Lower lobe of right lung (tissue), 2 donors: ENCODE measurements at regions not wholly inside any gene's neighbourhood (a gene's known extent, or its start where the extent isn't known, plus 50 kb on each side); places are given as distances from the start of the nearest gene placed in this dataset.
A peak's percentile ranks its signal among the peaks of the same experiment; 100 is the strongest.

Experiments used
- ATAC-seq, 2 donors: fragments of 200-7000 bp; cut with Tn5 transposase; one replicate each; pipeline ENCODE4 v1.9.1; 2020 to 2022; ENCODE audit warnings: mild to moderate bottlenecking in 2 of 2, moderate library complexity in 2 of 2
- DNase-seq: peaks from one replicate; pipeline ENCODE4 v3.0.0-alpha.2; 2020
- H3K27ac ChIP-seq: fragments of 200-600 bp; one replicate; pipeline ENCODE4 v1.8.0; 2022
- H3K27me3 ChIP-seq: fragments of 200-600 bp; one replicate; pipeline ENCODE4 v1.8.0; 2022; ENCODE audit warnings: low read depth
- H3K36me3 ChIP-seq: fragments of 200-600 bp; one replicate; pipeline ENCODE4 v1.8.0; 2022; ENCODE audit warnings: mild to moderate bottlenecking
- H3K4me1 ChIP-seq: fragments of 200-600 bp; one replicate; pipeline ENCODE4 v1.8.0; 2022
- H3K4me3 ChIP-seq: fragments of 200-600 bp; one replicate; pipeline ENCODE4 v1.8.0; 2022; ENCODE audit warnings: mild to moderate bottlenecking
- H3K9me3 ChIP-seq: fragments of 200-600 bp; one replicate; pipeline ENCODE4 v1.8.0; 2022
- CTCF ChIP-seq: fragments of 200-600 bp; IDR thresholded peaks from one replicate; pipeline ENCODE4 v1.8.0; 2022; ENCODE audit warnings: antibody characterized with exemption, mild to moderate bottlenecking
- intact Hi-C: fragments of 100-400 bp; cut with DNase I; formaldehyde crosslinking; loops from one replicate; pipeline ENCODE4 v1.11.0; 2022
- donor health status: DM: no; HTN: yes; CAD: no; lungs with severe emphysema.

DNA sequence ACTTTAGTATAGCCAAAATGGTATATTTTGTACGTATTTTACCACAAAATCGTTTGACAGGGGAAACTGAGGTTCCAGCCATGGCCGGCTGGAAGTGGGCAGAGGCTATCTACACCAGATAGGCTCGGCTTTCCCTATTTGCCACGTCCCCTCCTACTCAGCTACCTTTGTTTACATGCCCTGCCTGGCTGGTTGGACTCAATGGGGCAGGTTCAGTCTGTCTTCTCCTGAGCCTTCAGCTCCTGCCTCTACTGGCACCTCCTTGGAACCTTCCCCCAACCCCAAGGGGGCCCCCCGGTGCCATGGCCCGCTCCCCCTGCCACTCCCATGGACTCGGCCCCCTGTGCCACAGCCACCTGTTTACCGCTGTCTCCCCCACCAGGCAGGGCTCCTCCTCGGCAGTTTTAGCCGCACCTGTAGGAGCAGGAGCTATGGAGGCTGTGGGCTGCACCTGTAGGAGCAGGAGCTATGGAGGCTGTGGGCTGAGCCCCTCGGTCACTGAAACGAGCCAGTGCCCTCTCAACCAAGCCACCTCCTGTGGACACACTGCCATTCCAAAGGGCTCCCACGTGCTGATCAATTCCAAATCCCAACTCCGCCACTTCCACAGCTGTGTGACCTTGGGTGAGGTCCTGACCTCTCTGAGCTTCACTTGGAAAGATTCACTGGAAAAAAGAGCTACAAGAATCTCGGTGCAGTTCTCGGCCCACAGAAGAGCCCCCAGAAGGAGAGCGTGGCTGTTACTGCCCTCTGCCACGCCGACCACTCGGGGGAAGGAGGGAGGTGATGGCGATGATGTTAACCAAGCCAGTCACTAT is 62.2 kb downstream of the NCOR2 start:
- Histone ChIP-seq H3K4me3 (no peak overlapping the region), H3K27ac (peak overlapping the region; percentile 77), H3K27me3 (no peaks in the 10 kb centered on the region), H3K4me1 (peaks cover 89% of the 10 kb centered on the region), H3K9me3 (no peaks in the 10 kb centered on the region), H3K36me3 (no peaks in the 10 kb centered on the region)
- no peak for ATAC-seq
- no peak for TF ChIP-seq CTCF
- no peak for DNase-seq
- intact Hi-C loops: no loop called here

- Histone ChIP-seq H3K4me1 (peaks cover 89% of the 10 kb centered on the region), H3K36me3 (no peaks in the 10 kb centered on the region), H3K4me3 (no peak overlapping the region), H3K27me3 (no peaks in the 10 kb centered on the region), H3K27ac (no peak overlapping the region), H3K9me3 (no peaks in the 10 kb centered on the region)
- intact Hi-C loops: no loop called here
- no peak for TF ChIP-seq CTCF
- DNase-seq: no peak
- no peak for ATAC-seq
Observed at GRCh38 chr12:124504273-124505000, 63.0 kb downstream of the NCOR2 start.

- H3K27me3 ChIP-seq: no peaks in the 10 kb centered on the region
- no peak for ATAC-seq
- H3K36me3 ChIP-seq: no peaks in the 10 kb centered on the region
- intact Hi-C loops: no loop called here
- no peak overlapping the region for H3K4me3 ChIP-seq
- no peak overlapping the region for H3K27ac ChIP-seq
- peaks cover 89% of the 10 kb centered on the region for H3K4me1 ChIP-seq
- no peak for TF ChIP-seq CTCF
- no peak for DNase-seq
- H3K9me3 ChIP-seq: no peaks in the 10 kb centered on the region
Observed at GRCh38 chr12:124503305-124503704, 64.1 kb downstream of the NCOR2 start.

GRCh38 chr12:124502379-124502778 is 65.0 kb downstream of the NCOR2 start:
- intact Hi-C loops: no loop called here
- Histone ChIP-seq H3K9me3 (no peaks in the 10 kb centered on the region), H3K27ac (no peak overlapping the region), H3K36me3 (no peaks in the 10 kb centered on the region), H3K4me3 (no peak overlapping the region), H3K4me1 (peaks cover 89% of the 10 kb centered on the region), H3K27me3 (no peaks in the 10 kb centered on the region)
- no peak for ATAC-seq
- TF ChIP-seq CTCF: no peak
- DNase-seq: no peak

DNA sequence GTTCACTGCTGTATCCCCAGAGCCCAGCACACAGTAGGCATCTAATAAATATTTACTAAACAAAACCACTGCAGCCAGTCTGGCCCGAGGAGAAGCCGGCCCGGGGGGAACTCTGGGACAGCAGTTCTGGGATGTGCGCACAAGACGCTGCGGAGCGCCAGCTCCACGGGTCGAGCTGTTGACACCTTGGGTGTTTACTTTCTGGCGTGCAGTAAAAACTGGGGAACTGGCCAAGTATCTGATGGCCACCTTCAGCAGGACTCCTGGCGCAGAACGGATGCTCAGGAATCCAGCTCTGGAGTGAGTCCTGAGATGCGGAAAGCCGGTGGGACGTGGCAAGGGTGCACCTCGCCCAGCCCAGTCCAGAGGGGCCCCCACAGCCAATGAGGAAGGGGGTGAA is 65.6 kb downstream of the NCOR2 start:
- H3K27me3 ChIP-seq: no peaks in the 10 kb centered on the region
- intact Hi-C loops: no loop called here
- H3K27ac ChIP-seq: peak overlapping the region; percentile 67
- DNase-seq (no peak), ATAC-seq (no peak)
- no peaks in the 10 kb centered on the region for H3K9me3 ChIP-seq
- TF ChIP-seq CTCF: no peak
- no peak overlapping the region for H3K4me3 ChIP-seq
- no peaks in the 10 kb centered on the region for H3K36me3 ChIP-seq
- peaks cover 89% of the 10 kb centered on the region for H3K4me1 ChIP-seq
